Keratinocyte (primary cell): ENCODE measurements at regions not wholly inside any gene's neighbourhood (a gene's known extent, or its start where the extent isn't known, plus 50 kb on each side); places are given as distances from the start of the nearest gene placed in this dataset.

ENCODE experiments used
- DNase-seq: peaks from one replicate; pipeline ENCODE4 v3.0.0-alpha.2; 2011; ENCODE audit warnings: low read depth, missing footprints, low spot score
- FAIRE-seq: peaks from 2 replicates; lab custom pipeline; 2011; peaks lifted over from hg19 to GRCh38; lab: Jason Lieb, UNC
- H2AFZ ChIP-seq: 2 replicates; pipeline ENCODE4 v1.6.0; 2012; ENCODE audit warnings: low read length, control low read depth, inconsistent platforms; ENCODE audit not compliant: control insufficient read depth
- H3K27ac ChIP-seq: 2 replicates; pipeline ENCODE4 v1.5.1; 2011; ENCODE audit warnings: low read length; ENCODE audit not compliant: control insufficient read depth, insufficient read depth
- H3K27me3 ChIP-seq: 3 replicates; pipeline ENCODE4 v1.6.0; 2011; ENCODE audit warnings: low read length; ENCODE audit not compliant: control insufficient read depth, insufficient read depth; ENCODE audit errors: extremely low read depth
- H3K36me3 ChIP-seq, 2 experiments: 2 replicates in 1 of 2; 3 replicates in 1 of 2; pipeline ENCODE4 v1.5.1; 2011; ENCODE audit warnings: low read length in 2 of 2, mild to moderate bottlenecking in 1 of 2; ENCODE audit not compliant: control insufficient read depth in 2 of 2, insufficient read depth in 2 of 2; ENCODE audit errors: extremely low read depth in 1 of 2
- H3K4me1 ChIP-seq: 3 replicates; pipeline ENCODE4 v1.5.1; 2011; ENCODE audit warnings: low read length; ENCODE audit not compliant: control insufficient read depth, insufficient read depth; ENCODE audit errors: extremely low read depth
- H3K4me2 ChIP-seq: 3 replicates; pipeline ENCODE4 v1.6.0; 2011; ENCODE audit warnings: low read depth, low read length; ENCODE audit not compliant: control insufficient read depth, insufficient read depth; ENCODE audit errors: extremely low read depth
- H3K4me3 ChIP-seq, 3 experiments: fragments of 200-600 bp in 1 of 3; sonication (generic) in 1 of 3; 2 replicates in 2 of 3; 3 replicates in 1 of 3; pipeline ENCODE4 v1.5.1; 2011 to 2016; ENCODE audit warnings: low read length in 3 of 3, mild to moderate bottlenecking in 3 of 3, control low read depth in 2 of 3, inconsistent platforms in 1 of 3, low read depth in 1 of 3, mixed read lengths in 1 of 3, mixed run types in 1 of 3, moderate library complexity in 1 of 3; ENCODE audit not compliant: control insufficient read depth in 2 of 3, insufficient read depth in 2 of 3; ENCODE audit errors: extremely low read depth in 1 of 3
- H3K79me2 ChIP-seq: 2 replicates; pipeline ENCODE4 v1.6.0; 2012; ENCODE audit warnings: low read length; ENCODE audit not compliant: control insufficient read depth, insufficient read depth
- H3K9ac ChIP-seq: 3 replicates; pipeline ENCODE4 v1.6.0; 2011; ENCODE audit warnings: low read length; ENCODE audit not compliant: control insufficient read depth, insufficient read depth; ENCODE audit errors: extremely low read depth
- H3K9me1 ChIP-seq: 3 replicates; pipeline ENCODE4 v1.6.0; 2011; ENCODE audit warnings: low read length; ENCODE audit not compliant: control insufficient read depth, insufficient read depth; ENCODE audit errors: extremely low read depth
- H3K9me3 ChIP-seq: 2 replicates; pipeline ENCODE4 v1.5.1; 2012; ENCODE audit warnings: low read depth, low read length; ENCODE audit not compliant: control insufficient read depth
- H4K20me1 ChIP-seq: 3 replicates; pipeline ENCODE4 v1.6.0; 2011; ENCODE audit warnings: low read length; ENCODE audit not compliant: control insufficient read depth, insufficient read depth; ENCODE audit errors: extremely low read depth
- EZH2 ChIP-seq: IDR thresholded peaks from one replicate; pipeline ENCODE4 v1.6.1; 2012; ENCODE audit warnings: inconsistent platforms, mild to moderate bottlenecking, low read length, moderate library complexity
- dilution Hi-C: fragments of 300-500 bp; cut with MboI; formaldehyde crosslinking; loops from one replicate; pipeline ENCODE4 v1.7.0; 2020; ENCODE audit warnings: low sequenced_read_pairs; ENCODE audit not compliant: extremely low pct_ligation_motif_present
- TF ChIP-seq, protein P1 (sequence below), 3 experiments: IDR thresholded peaks in 1 of 3; conservative IDR thresholded peaks in 1 of 3; optimal IDR thresholded peaks in 1 of 3; 2 replicates in 2 of 3; 3 replicates in 1 of 3; pipeline versions ENCODE3 to v1.5.1; 2011; ENCODE audit warnings: low read length in 3 of 3, mild to moderate bottlenecking in 3 of 3, moderate library complexity in 2 of 3, control low read depth in 1 of 3, inconsistent platforms in 1 of 3; ENCODE audit not compliant: insufficient read depth in 2 of 3; ENCODE audit errors: extremely low read depth in 1 of 3

DNA sequence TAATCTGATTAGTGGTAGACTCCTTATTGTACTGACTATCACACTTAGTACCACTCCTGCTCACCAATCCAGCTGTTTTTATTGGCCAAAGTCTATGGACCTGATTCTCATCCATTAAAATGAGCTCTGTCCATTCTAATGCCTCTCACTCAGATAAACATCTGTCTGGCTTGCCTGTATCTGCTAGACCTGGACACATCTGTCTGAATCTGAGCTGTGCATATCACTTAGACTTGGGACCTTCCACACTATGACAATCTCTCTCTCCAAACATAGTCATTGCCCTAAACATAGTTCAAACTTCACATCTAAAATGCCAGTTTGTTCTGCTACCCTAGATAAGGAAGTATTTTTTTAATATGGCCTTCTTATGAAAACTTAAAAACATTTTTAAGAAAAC, 92.6 kb downstream of the CENPW start:
- no peaks in the 10 kb centered on the region for H3K9me1 ChIP-seq
- H3K4me2 ChIP-seq, result no peak overlapping the region
- FAIRE-seq (no peak), DNase-seq (no peak)
- no peak overlapping the region for H3K27ac ChIP-seq
- no peak overlapping the region for H3K9ac ChIP-seq
- TF ChIP-seq, protein P1, sequence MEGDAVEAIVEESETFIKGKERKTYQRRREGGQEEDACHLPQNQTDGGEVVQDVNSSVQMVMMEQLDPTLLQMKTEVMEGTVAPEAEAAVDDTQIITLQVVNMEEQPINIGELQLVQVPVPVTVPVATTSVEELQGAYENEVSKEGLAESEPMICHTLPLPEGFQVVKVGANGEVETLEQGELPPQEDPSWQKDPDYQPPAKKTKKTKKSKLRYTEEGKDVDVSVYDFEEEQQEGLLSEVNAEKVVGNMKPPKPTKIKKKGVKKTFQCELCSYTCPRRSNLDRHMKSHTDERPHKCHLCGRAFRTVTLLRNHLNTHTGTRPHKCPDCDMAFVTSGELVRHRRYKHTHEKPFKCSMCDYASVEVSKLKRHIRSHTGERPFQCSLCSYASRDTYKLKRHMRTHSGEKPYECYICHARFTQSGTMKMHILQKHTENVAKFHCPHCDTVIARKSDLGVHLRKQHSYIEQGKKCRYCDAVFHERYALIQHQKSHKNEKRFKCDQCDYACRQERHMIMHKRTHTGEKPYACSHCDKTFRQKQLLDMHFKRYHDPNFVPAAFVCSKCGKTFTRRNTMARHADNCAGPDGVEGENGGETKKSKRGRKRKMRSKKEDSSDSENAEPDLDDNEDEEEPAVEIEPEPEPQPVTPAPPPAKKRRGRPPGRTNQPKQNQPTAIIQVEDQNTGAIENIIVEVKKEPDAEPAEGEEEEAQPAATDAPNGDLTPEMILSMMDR (optimal IDR thresholded peaks at IDR 0.05 in 1 of 3, IDR thresholded peaks at IDR 0.05 in 1 of 3, conservative IDR thresholded peaks at IDR 0.05 in 1 of 3; ENCODE audit: extremely low read depth in 1 of 3, insufficient read depth in 2 of 3, low read length in 3 of 3), result no peak
- no peak for TF ChIP-seq EZH2
- no peaks in the 10 kb centered on the region for H3K79me2 ChIP-seq
- no peaks in the 10 kb centered on the region for H3K36me3 ChIP-seq
- no peak overlapping the region for H3K4me3 ChIP-seq
- no peaks in the 10 kb centered on the region for H3K9me3 ChIP-seq
- H3K27me3 ChIP-seq, result no peaks in the 10 kb centered on the region
- dilution Hi-C loops, result no loop called here
- H2AFZ ChIP-seq, result no peak overlapping the region
- no peaks in the 10 kb centered on the region for H3K4me1 ChIP-seq
- H4K20me1 ChIP-seq, result no peaks in the 10 kb centered on the region

DNA sequence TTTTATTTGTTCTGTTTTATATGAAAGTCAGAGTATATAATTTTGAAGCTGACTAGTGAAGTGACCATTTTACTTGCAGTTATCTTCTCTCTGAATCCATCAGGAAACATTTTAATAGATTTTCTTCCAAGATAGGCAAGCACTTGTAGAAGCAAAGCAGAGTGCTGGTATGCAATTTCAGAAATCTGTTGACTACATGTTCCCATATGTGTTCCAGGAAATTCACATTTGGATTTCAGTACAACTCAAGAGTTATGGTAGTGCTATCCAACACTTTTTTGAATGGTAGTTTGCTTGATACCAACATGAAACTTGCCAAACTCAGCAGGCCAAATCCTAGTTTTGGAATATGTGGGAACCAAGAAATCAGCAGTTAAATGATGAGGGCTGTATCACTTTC, 94.0 kb downstream of the CENPW start:
- TF ChIP-seq, protein P1 (optimal IDR thresholded peaks at IDR 0.05 in 1 of 3, IDR thresholded peaks at IDR 0.05 in 1 of 3, conservative IDR thresholded peaks at IDR 0.05 in 1 of 3; ENCODE audit: extremely low read depth in 1 of 3, insufficient read depth in 2 of 3, low read length in 3 of 3), result no peak
- TF ChIP-seq EZH2, result no peak
- Histone ChIP-seq H3K9me3 (no peaks in the 10 kb centered on the region), H4K20me1 (no peaks in the 10 kb centered on the region), H3K27ac (no peak overlapping the region), H2AFZ (no peak overlapping the region), H3K4me1 (no peaks in the 10 kb centered on the region), H3K9me1 (no peaks in the 10 kb centered on the region), H3K79me2 (no peaks in the 10 kb centered on the region), H3K4me3 (no peak overlapping the region), H3K9ac (no peak overlapping the region), H3K4me2 (no peak overlapping the region), H3K27me3 (no peaks in the 10 kb centered on the region), H3K36me3 (no peaks in the 10 kb centered on the region)
- no peak for FAIRE-seq
- dilution Hi-C loops, result no loop called here
- no peak for DNase-seq
